ACHN (cell line): ENCODE measurements at regions not wholly inside any gene's neighbourhood (a gene's known extent, or its start where the extent isn't known, plus 50 kb on each side); places are given as distances from the start of the nearest gene placed in this dataset.
"Not testable (repeated sequence)": the region's sequence is repeated elsewhere in the genome, so short reads cannot be mapped to it uniquely, and the experiment has no call there.

Source experiments
- DNase-seq: peaks from one replicate; pipeline ENCODE4 v3.0.0-alpha.2; 2015
- in situ Hi-C: cut with HindIII; loops from 2 replicates; pipeline ENCODE4 v1.10.0; 2017; ENCODE audit warnings: low sequenced_read_pairs, low pct_ligation_motif_present, low pct_unique_long_range_greater_than_20kb

GRCh38 chr19:14289810-14290209 lies 83.8 kb upstream of the ADGRL1 start:
- DNase-seq, in situ Hi-C loops: not testable (repeated sequence)

- in situ Hi-C loops, DNase-seq: not testable (repeated sequence)
Measured at GRCh38 chr19:14287837-14288236, 81.9 kb upstream of the ADGRL1 start.

- in situ Hi-C loops, DNase-seq: not testable (repeated sequence)
Measured at GRCh38 chr19:14286594-14286993, 80.6 kb upstream of the ADGRL1 start.

- in situ Hi-C loops, DNase-seq: not testable (repeated sequence)
Measured at GRCh38 chr19:14285726-14286125, 79.8 kb upstream of the ADGRL1 start.

- DNase-seq, result peak; percentile 52
- in situ Hi-C loops, result not testable (repeated sequence)
Measured at GRCh38 chr19:14283813-14284520, 78.0 kb upstream of the ADGRL1 start.

GRCh38 chr19:14279270-14279669 lies 73.3 kb upstream of the ADGRL1 start:
- DNase-seq, in situ Hi-C loops: not testable (repeated sequence)

- DNase-seq, result no peak
- in situ Hi-C loops, result no loop called here
Measured at GRCh38 chr19:14277608-14278007, 71.6 kb upstream of the ADGRL1 start.

- in situ Hi-C loops, DNase-seq: not testable (repeated sequence)
Measured at GRCh38 chr19:14275823-14276222, 69.9 kb upstream of the ADGRL1 start.

- DNase-seq, result no peak
- in situ Hi-C loops, result no loop called here
Measured at GRCh38 chr19:14272623-14273022, 66.7 kb upstream of the ADGRL1 start.

GRCh38 chr19:14271840-14272239 lies 65.9 kb upstream of the ADGRL1 start:
- in situ Hi-C loops, result no loop called here
- no peak for DNase-seq

- in situ Hi-C loops, DNase-seq: not testable (repeated sequence)
Measured at GRCh38 chr19:14270557-14270956, 64.6 kb upstream of the ADGRL1 start.

GRCh38 chr19:14267224-14267741 lies 61.3 kb upstream of the ADGRL1 start:
- in situ Hi-C loops, result no loop called here
- no peak for DNase-seq

GRCh38 chr19:14266208-14266607 lies 60.2 kb upstream of the ADGRL1 start:
- in situ Hi-C loops, DNase-seq: not testable (repeated sequence)

- in situ Hi-C loops, result no loop called here
- DNase-seq, result no peak
Measured at GRCh38 chr19:14265290-14266036, 59.5 kb upstream of the ADGRL1 start.

GRCh38 chr19:14255902-14256649 lies 50.1 kb upstream of the ADGRL1 start:
- peak; percentile 56 for DNase-seq
- in situ Hi-C loops, result not testable (repeated sequence)
